ENCODE measurements at regions not wholly inside any gene's neighbourhood (a gene's known extent, or its start where the extent isn't known, plus 50 kb on each side); places are given as distances from the start of the nearest gene placed in this dataset.

DNA sequence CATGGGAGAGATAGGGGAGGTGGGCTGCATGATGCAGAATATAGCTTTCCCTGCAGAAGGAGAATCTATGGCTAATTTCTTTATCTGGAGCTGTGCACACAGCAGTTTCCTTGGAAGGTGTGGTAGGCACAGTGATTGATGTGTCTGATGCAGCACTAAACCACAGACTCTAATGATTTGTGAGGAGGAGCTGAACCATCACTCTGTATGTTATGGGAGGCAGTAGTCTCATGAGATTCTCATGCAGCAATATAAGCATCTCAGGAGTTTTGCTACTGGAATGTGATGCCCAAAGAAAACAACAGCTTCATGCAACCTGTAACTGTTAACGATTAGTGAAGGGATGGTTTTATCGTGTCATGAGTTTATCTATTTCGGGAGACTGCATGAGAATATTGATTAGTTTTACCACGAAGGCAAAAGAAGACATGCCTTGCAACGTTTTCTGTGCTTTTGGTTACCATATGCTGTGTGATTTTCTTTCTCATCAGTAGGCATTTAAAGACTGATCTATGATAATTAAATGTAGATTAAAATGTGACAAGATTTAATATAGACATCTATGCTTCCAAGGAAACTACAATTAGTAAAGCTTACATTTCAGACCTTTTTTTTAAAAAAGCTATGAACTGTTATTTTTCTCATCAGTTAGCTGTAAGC is 286.8 kb downstream of the ARL6IP6 start:
- TF ChIP-seq EZH2phosphoT487 (IDR thresholded peaks at IDR 0.05) (no peak), CTCF (IDR thresholded peaks at IDR 0.05) (no peak)
